C4-2B (cell line): ENCODE measurements at regions not wholly inside any gene's neighbourhood (a gene's known extent, or its start where the extent isn't known, plus 50 kb on each side); places are given as distances from the start of the nearest gene placed in this dataset.

Experiments used
- ZFX ChIP-seq: fragments of 450-650 bp; IDR thresholded peaks from 2 replicates; pipeline ENCODE4 v1.6.1; 2017
- TF ChIP-seq, protein P1 (sequence below): fragments of 450-650 bp; conservative IDR thresholded peaks from 2 replicates; pipeline ENCODE4 v1.5.1; 2017; ENCODE audit warnings: mild to moderate bottlenecking

DNA sequence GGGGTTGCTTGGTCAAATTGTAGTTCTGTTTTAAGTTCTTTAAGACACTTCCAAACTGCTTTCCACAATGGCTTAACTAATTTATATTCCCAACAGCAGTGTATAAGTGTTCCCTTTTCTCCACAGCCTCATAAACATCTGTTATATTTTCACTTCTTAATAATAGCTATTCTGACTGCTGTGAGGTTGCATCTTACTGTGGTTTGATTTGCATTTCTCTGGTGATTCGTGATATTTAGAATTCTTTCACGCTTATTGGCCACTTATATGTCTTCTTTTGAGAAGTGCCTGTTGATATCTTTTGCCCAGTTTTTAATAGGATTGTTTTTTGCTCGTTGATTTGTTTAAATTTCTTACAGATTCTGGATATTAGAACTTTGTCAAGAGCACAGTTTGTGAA lies 278.6 kb upstream of the ITM2A start:
- TF ChIP-seq, protein P1, sequence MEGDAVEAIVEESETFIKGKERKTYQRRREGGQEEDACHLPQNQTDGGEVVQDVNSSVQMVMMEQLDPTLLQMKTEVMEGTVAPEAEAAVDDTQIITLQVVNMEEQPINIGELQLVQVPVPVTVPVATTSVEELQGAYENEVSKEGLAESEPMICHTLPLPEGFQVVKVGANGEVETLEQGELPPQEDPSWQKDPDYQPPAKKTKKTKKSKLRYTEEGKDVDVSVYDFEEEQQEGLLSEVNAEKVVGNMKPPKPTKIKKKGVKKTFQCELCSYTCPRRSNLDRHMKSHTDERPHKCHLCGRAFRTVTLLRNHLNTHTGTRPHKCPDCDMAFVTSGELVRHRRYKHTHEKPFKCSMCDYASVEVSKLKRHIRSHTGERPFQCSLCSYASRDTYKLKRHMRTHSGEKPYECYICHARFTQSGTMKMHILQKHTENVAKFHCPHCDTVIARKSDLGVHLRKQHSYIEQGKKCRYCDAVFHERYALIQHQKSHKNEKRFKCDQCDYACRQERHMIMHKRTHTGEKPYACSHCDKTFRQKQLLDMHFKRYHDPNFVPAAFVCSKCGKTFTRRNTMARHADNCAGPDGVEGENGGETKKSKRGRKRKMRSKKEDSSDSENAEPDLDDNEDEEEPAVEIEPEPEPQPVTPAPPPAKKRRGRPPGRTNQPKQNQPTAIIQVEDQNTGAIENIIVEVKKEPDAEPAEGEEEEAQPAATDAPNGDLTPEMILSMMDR: no peak
- no peak for TF ChIP-seq ZFX
